Activated CD4-positive, alpha-beta T cell treated with anti-CD3 and anti-CD28 coated beads for 1 hour (primary cell): ENCODE measurements at regions not wholly inside any gene's neighbourhood (a gene's known extent, or its start where the extent isn't known, plus 50 kb on each side); places are given as distances from the start of the nearest gene placed in this dataset.

Experiments
- DNase-seq: peaks from one replicate; pipeline ENCODE4 v3.0.0-alpha.2; 2020

DNA sequence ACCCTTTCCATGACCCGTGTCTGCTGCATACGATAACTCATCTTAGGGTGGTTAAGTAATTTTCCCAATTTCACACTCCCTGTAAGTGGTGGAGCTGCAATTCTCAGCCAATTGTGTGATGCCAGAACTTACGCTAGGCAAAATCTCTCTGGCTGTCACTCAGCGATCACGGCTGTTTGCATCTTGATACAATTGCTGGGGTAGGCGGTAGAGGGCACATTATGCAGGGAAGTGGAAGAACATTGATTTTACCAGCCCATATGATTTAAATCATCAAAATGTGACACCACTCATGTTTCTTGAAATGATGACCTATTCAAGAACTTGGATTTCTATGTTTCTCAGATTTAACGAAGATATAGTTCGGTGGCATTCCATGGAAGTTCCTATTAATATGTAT lies 108.7 kb upstream of the ADARB2 start:
- DNase-seq, result no peak

GRCh38 chr10:1841759-1842158 lies 104.4 kb upstream of the ADARB2 start:
- no peak for DNase-seq

- DNase-seq, result no peak
Observed at GRCh38 chr10:1829712-1830111, 92.4 kb upstream of the ADARB2 start.

GRCh38 chr10:1824928-1825327 lies 87.6 kb upstream of the ADARB2 start:
- DNase-seq, result no peak

GRCh38 chr10:1814556-1814955 lies 77.2 kb upstream of the ADARB2 start:
- DNase-seq, result no peak

- DNase-seq, result no peak
Observed at GRCh38 chr10:1809139-1809741, 71.9 kb upstream of the ADARB2 start.

GRCh38 chr10:1807924-1808323 lies 70.6 kb upstream of the ADARB2 start:
- DNase-seq, result no peak

GRCh38 chr10:1807196-1807595 lies 69.9 kb upstream of the ADARB2 start:
- DNase-seq, result no peak

DNA sequence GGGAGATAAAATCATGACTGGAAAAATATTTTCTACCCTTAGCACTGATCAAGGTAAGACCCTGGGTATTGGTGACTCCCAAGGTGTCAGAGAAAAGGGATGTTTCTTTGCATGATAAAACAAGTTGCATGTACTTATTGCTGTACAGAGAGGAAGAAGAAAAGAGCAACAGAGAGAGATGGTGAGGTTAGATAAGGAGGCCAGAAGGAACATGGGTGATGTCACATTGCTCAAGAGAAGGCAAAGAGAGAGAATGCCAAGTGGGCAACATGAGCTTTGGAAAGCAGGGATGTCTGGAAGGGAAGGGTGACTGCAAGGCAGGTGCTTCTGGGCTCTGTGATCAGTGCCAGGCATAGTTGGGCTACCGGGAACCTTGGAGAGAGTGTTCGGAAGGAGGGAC lies 65.1 kb upstream of the ADARB2 start:
- DNase-seq, result no peak

DNA sequence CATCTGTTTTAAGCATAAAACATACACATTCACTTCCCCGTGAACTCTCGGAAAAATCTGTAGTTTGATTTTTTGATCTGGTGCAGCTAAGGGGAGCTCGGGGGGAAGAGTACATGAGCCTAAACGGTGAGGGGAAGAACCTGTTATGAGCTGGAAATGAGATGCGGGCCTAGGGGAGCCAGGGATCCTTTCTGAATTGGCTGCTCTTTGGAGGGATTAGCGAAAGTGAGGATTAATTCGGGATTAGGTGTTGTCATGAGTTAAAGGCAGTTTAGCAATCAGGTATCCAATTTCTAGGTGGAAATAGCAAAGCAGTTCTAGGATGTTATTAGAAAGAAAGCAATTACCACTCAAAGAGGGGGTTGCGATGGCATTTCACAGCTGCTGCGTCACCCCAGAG lies 51.1 kb upstream of the ADARB2 start:
- DNase-seq, result no peak
